H9 (cell line): ENCODE measurements at regions not wholly inside any gene's neighbourhood (a gene's known extent, or its start where the extent isn't known, plus 50 kb on each side); places are given as distances from the start of the nearest gene placed in this dataset.

Source experiments
- DNase-seq: peaks from one replicate; pipeline ENCODE4 v3.0.0-alpha.2; 2017
- H2AFZ ChIP-seq: one replicate; pipeline ENCODE4 v1.6.1; 2013; ENCODE audit warnings: mild to moderate bottlenecking, low read length, control low read depth, moderate library complexity
- H2AK5ac ChIP-seq: 2 replicates; pipeline ENCODE4 v1.6.1; 2013; ENCODE audit warnings: low read length, control low read depth, mixed read lengths; ENCODE audit not compliant: insufficient read length
- H2BK120ac ChIP-seq: one replicate; pipeline ENCODE4 v1.6.1; 2013; ENCODE audit warnings: low read depth, mild to moderate bottlenecking, low read length, control low read depth, inconsistent platforms; ENCODE audit not compliant: poor library complexity, severe bottlenecking
- H2BK12ac ChIP-seq: 2 replicates; pipeline ENCODE4 v1.6.1; 2013; ENCODE audit warnings: low read length, control low read depth, mixed read lengths, low read depth; ENCODE audit not compliant: insufficient read length
- H2BK15ac ChIP-seq: 2 replicates; pipeline ENCODE4 v1.6.1; 2013; ENCODE audit warnings: low read depth, low read length, control low read depth
- H2BK20ac ChIP-seq: one replicate; pipeline ENCODE4 v1.6.1; 2013; ENCODE audit warnings: low read depth, mild to moderate bottlenecking, low read length, control low read depth, inconsistent platforms; ENCODE audit not compliant: poor library complexity, severe bottlenecking
- H2BK5ac ChIP-seq: 2 replicates; pipeline ENCODE4 v1.6.1; 2013; ENCODE audit warnings: low read length, control low read depth, mixed read lengths; ENCODE audit not compliant: insufficient read length
- H3K14ac ChIP-seq: 2 replicates; pipeline ENCODE4 v1.6.1; 2013; ENCODE audit warnings: low read length, control low read depth; ENCODE audit not compliant: insufficient read depth
- H3K18ac ChIP-seq: 2 replicates; pipeline ENCODE4 v1.6.1; 2013; ENCODE audit warnings: low read depth, mild to moderate bottlenecking, mixed read lengths, low read length, control low read depth; ENCODE audit not compliant: insufficient read length
- H3K23ac ChIP-seq: 2 replicates; pipeline ENCODE4 v1.6.1; 2013; ENCODE audit warnings: low read length, control low read depth, mixed read lengths, low read depth; ENCODE audit not compliant: insufficient read length
- H3K23me2 ChIP-seq: 2 replicates; pipeline ENCODE4 v1.6.1; 2013; ENCODE audit warnings: low read depth, mild to moderate bottlenecking, mixed read lengths, low read length, control low read depth; ENCODE audit not compliant: insufficient read length, poor library complexity, severe bottlenecking
- H3K27ac ChIP-seq: 2 replicates; pipeline ENCODE4 v1.5.1; 2013; ENCODE audit warnings: low read length, control low read depth, mixed read lengths, low read depth; ENCODE audit not compliant: insufficient read length
- H3K27me3 ChIP-seq: 2 replicates; pipeline ENCODE4 v1.6.1; 2013; ENCODE audit warnings: low read length, control low read depth, inconsistent platforms; ENCODE audit not compliant: insufficient read depth
- H3K4ac ChIP-seq: 2 replicates; pipeline ENCODE4 v1.6.1; 2013; ENCODE audit warnings: low read depth, mild to moderate bottlenecking, control low read depth, inconsistent platforms, low read length, moderate library complexity
- H3K4me1 ChIP-seq: 2 replicates; pipeline ENCODE4 v1.6.1; 2013; ENCODE audit warnings: low read length, control low read depth, inconsistent platforms; ENCODE audit not compliant: insufficient read depth
- H3K4me2 ChIP-seq: 2 replicates; pipeline ENCODE4 v1.6.1; 2013; ENCODE audit warnings: low read length, control low read depth, mixed read lengths; ENCODE audit not compliant: insufficient read length, insufficient read depth
- H3K56ac ChIP-seq: 2 replicates; pipeline ENCODE4 v1.6.1; 2013; ENCODE audit warnings: low read depth, mild to moderate bottlenecking, mixed read lengths, low read length, control low read depth; ENCODE audit not compliant: insufficient read length
- H3K79me1 ChIP-seq: 2 replicates; pipeline ENCODE4 v1.6.1; 2013; ENCODE audit warnings: low read depth, mild to moderate bottlenecking, moderate library complexity, low read length, control low read depth, inconsistent platforms; ENCODE audit not compliant: insufficient read depth, poor library complexity, severe bottlenecking
- H3K79me2 ChIP-seq: 2 replicates; pipeline ENCODE4 v1.6.1; 2013; ENCODE audit warnings: low read length, control low read depth, inconsistent platforms; ENCODE audit not compliant: insufficient read depth
- H3K9ac ChIP-seq: 2 replicates; pipeline ENCODE4 v1.6.1; 2013; ENCODE audit warnings: low read length, control low read depth, mixed read lengths; ENCODE audit not compliant: insufficient read length; ENCODE audit errors: extremely low read depth
- H3K9me3 ChIP-seq: one replicate; pipeline ENCODE4 v1.6.1; 2013; ENCODE audit warnings: low read depth, low read length, inconsistent platforms; ENCODE audit not compliant: control insufficient read depth
- H3T11ph ChIP-seq: one replicate; pipeline ENCODE4 v1.6.1; 2013; ENCODE audit warnings: mild to moderate bottlenecking, low read length, control low read depth, inconsistent platforms
- H4K20me1 ChIP-seq: one replicate; pipeline ENCODE4 v1.6.1; 2013; ENCODE audit not compliant: control insufficient read depth, insufficient read length, insufficient read depth
- H4K5ac ChIP-seq: 2 replicates; pipeline ENCODE4 v1.6.1; 2013; ENCODE audit warnings: low read depth, mild to moderate bottlenecking, mixed read lengths, low read length, control low read depth; ENCODE audit not compliant: insufficient read length
- H4K8ac ChIP-seq: replicated peaks from 2 replicates; pipeline ENCODE4 v1.6.1; 2013; ENCODE audit warnings: low read length, control low read depth, mixed read lengths, low read depth; ENCODE audit not compliant: insufficient read length
- H4K91ac ChIP-seq: 2 replicates; pipeline ENCODE4 v1.6.1; 2013; ENCODE audit warnings: low read depth, mild to moderate bottlenecking, moderate library complexity, mixed read lengths, low read length, control low read depth; ENCODE audit not compliant: insufficient read length
- H3K27ac Mint-ChIP-seq, 3 experiments: 2 replicates in 2 of 3; 3 replicates in 1 of 3; pipeline ENCODE4 v1.8.0; 2020 to 2021; ENCODE audit warnings: mixed read lengths in 3 of 3, mild to moderate bottlenecking in 1 of 3, moderate library complexity in 1 of 3
- H3K27me3 Mint-ChIP-seq: 2 replicates; pipeline ENCODE4 v1.8.0; 2021; ENCODE audit warnings: low read depth, mild to moderate bottlenecking, moderate library complexity, mixed read lengths
- H3K36me3 Mint-ChIP-seq, 3 experiments: 2 replicates in 2 of 3; 3 replicates in 1 of 3; pipeline ENCODE4 v1.8.0; 2020 to 2021; ENCODE audit warnings: low read depth in 3 of 3, mixed read lengths in 3 of 3; ENCODE audit not compliant: insufficient read depth in 1 of 3
- H3K4me1 Mint-ChIP-seq, 2 experiments: 2 replicates each; pipeline ENCODE4 v1.8.0; 2020; ENCODE audit warnings: mixed read lengths in 2 of 2
- H3K4me3 Mint-ChIP-seq, 2 experiments: 2 replicates in 1 of 2; 3 replicates in 1 of 2; pipeline ENCODE4 v1.8.0; 2020 to 2021; ENCODE audit warnings: mild to moderate bottlenecking in 2 of 2, mixed read lengths in 2 of 2, moderate library complexity in 1 of 2
- H3K9me3 Mint-ChIP-seq, 2 experiments: 2 replicates in 1 of 2; 3 replicates in 1 of 2; pipeline ENCODE4 v1.8.0; 2020; ENCODE audit warnings: mild to moderate bottlenecking in 2 of 2, mixed read lengths in 2 of 2, moderate library complexity in 1 of 2
- WGBS: extraction: QIAGEN DNeasy Blood & Tissue Kit; methylation state at CpG from one replicate; pipeline ENCODE4 v1.1.7; 2013; ENCODE audit warnings: missing lambda C conversion rate, low lambda C conversion rate, mixed read lengths; ENCODE audit not compliant: insufficient read length; ENCODE audit errors: extremely low coverage; 5-methylcytosine and 5-hydroxymethylcytosine counted together
- TF ChIP-seq, protein P1 (sequence below): fragments of 200-600 bp; sonication (generic); conservative IDR thresholded peaks from 3 replicates; pipeline ENCODE4 v1.8.0; 2021; ENCODE audit warnings: antibody characterized with exemption, mild to moderate bottlenecking

GRCh38 chr3:178456621-178457285 is 79.5 kb upstream of the KCNMB2 start:
- H3K9me3 ChIP-seq: no peaks in the 10 kb centered on the region
- H2AFZ ChIP-seq: no peak overlapping the region
- H3K23me2 ChIP-seq: no peaks in the 10 kb centered on the region
- no peak overlapping the region for H3K4ac ChIP-seq
- H2AK5ac ChIP-seq: no peak overlapping the region
- H4K20me1 ChIP-seq: no peaks in the 10 kb centered on the region
- H2BK5ac ChIP-seq: no peak overlapping the region
- H2BK12ac ChIP-seq: no peak overlapping the region
- no peak overlapping the region for H4K91ac ChIP-seq
- no peak overlapping the region for H3K4me2 ChIP-seq
- TF ChIP-seq, protein P1, sequence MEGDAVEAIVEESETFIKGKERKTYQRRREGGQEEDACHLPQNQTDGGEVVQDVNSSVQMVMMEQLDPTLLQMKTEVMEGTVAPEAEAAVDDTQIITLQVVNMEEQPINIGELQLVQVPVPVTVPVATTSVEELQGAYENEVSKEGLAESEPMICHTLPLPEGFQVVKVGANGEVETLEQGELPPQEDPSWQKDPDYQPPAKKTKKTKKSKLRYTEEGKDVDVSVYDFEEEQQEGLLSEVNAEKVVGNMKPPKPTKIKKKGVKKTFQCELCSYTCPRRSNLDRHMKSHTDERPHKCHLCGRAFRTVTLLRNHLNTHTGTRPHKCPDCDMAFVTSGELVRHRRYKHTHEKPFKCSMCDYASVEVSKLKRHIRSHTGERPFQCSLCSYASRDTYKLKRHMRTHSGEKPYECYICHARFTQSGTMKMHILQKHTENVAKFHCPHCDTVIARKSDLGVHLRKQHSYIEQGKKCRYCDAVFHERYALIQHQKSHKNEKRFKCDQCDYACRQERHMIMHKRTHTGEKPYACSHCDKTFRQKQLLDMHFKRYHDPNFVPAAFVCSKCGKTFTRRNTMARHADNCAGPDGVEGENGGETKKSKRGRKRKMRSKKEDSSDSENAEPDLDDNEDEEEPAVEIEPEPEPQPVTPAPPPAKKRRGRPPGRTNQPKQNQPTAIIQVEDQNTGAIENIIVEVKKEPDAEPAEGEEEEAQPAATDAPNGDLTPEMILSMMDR: no peak
- H3K79me1 ChIP-seq: no peaks in the 10 kb centered on the region
- no peak overlapping the region for H3K18ac ChIP-seq
- H2BK120ac ChIP-seq: no peak overlapping the region
- Mint-ChIP-seq H3K4me3 (no peak overlapping the region), H3K27me3 (no peaks in the 10 kb centered on the region; the same call in 1 of the 2 replicates), H3K4me1 (no peaks in the 10 kb centered on the region; a peak in 1 of 4 replicates), H3K27ac (no peak overlapping the region), H3K9me3 (peaks cover 0 to 5% of the 10 kb centered on the region in 2 experiments; a peak in 1 of 5 replicates), H3K36me3 (no peaks in the 10 kb centered on the region)
- H3K14ac ChIP-seq: no peak overlapping the region
- no peak overlapping the region for H3K27ac ChIP-seq
- H3K9ac ChIP-seq: no peak overlapping the region
- DNase-seq: no peak
- H3K27me3 ChIP-seq: no peaks in the 10 kb centered on the region
- no peak overlapping the region for H2BK20ac ChIP-seq
- H3K79me2 ChIP-seq: no peaks in the 10 kb centered on the region
- H4K8ac ChIP-seq: no peak overlapping the region
- no CpG with 5 or more reads among the region's 7 CpGs for WGBS
- H3K4me1 ChIP-seq: no peaks in the 10 kb centered on the region
- H2BK15ac ChIP-seq: no peak overlapping the region
- H3K56ac ChIP-seq: no peak overlapping the region
- H3T11ph ChIP-seq: no peak overlapping the region
- H4K5ac ChIP-seq: no peak overlapping the region
- H3K23ac ChIP-seq: no peak overlapping the region
